ENCODE measurements at regions not wholly inside any gene's neighbourhood (a gene's known extent, or its start where the extent isn't known, plus 50 kb on each side); places are given as distances from the start of the nearest gene placed in this dataset.
"Not testable (repeated sequence)": the region's sequence is repeated elsewhere in the genome, so short reads cannot be mapped to it uniquely, and the experiment has no call there.

DNA sequence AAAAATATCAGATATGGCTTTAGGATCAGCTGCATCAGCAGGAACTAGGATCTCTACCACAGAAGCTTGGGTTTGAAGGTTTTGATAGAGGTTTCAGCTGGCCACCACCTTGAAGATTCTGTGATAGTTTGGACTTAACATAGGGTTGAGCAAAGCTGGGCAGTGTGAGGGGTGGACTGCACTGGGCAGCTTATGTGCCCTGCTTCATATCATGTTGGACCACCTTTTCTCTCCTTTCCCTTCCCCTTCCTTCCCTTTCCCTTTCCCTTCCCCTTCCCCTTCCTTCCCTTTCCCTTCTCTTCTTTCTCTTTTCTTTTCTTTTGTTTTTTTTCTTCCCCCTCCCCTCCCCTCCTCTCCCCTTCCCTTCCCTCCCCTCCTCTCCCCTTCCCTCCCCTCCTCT is 196.3 kb upstream of the CXCR4 start (continued):
- TF ChIP-seq CEBPB (IDR thresholded peaks at IDR 0.05) (no peak), EHMT2 (IDR thresholded peaks at IDR 0.05; ENCODE audit: low read depth) (no peak), TP53 (CRISPR knock-in tag; IDR thresholded peaks at IDR 0.05) (no peak), CBX8 (IDR thresholded peaks at IDR 0.05) (no peak), ZFP36 (IDR thresholded peaks at IDR 0.05; ENCODE audit: borderline replicate concordance, partially characterized antibody) (no peak)

DNA sequence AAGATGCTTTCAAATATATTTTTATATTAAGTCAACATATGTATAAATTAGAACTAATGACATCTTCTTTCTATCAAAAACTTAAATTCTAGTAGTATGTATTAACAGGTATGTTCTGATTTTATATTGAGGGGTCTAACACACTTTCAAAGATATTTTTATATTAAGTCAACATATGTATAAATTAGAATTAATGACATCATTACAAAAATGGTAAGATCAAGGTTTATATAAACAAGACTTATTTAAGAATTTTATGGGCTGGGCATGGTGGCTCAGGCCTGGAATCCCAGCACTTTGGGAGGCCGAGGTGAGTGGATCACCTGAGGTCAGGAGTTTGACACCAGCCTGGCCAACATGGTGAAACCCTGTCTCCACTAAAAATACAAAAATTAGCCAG is 194.6 kb upstream of the CXCR4 start:
- 38% methylated on average over 1 of the region's 1 CpG for WGBS (ENCODE audit: missing lambda C conversion rate)
- H3K9me3 ChIP-seq; H3K27ac ChIP-seq; H3K4me2 ChIP-seq; ATAC-seq; H3K4me1 ChIP-seq; CTCF ChIA-PET; POLR2A ChIA-PET; DNase-seq (ENCODE audit: low read depth in 1 of 2, low spot score in 1 of 2); H3K4me3 ChIP-seq; FAIRE-seq: not testable (repeated sequence)

DNA sequence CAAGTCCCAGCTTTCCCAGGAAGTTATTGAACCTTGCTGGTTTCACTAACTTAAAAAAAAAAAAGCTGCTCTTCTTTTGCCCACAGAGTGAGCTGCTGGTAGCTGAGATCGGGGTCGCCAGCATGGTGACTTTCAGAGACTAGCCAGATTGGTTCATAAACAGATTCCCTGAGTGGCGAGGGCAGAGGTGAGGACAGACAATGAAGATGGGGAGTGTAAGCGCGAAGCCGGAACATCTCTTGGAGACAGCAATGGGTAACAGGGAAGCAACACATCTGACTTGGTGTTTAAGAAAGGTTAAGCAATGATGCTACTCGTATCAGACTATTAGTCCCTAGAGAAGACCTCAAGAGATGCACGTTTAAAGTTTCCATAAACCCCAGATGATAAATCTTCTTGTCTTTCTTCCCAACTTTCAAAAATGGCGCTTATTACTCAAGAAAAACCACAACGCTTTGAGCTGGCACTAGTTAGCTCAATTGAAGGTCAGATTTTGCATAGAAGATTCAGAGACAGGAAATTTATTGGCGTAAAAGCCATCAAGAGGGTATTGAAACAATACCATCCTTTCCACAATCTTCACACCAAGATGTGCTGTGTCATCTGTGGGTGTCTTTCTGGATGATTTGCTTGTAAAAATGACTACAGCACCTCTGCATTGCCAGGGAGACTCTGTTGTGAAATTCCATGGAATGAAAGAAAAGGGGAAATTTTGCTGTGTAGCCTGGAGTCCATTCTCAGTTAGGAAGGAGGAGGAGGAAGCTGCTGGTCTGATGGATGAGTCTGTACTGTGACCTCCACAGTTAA is 193.1 kb upstream of the CXCR4 start:
- TF ChIP-seq, protein P1, sequence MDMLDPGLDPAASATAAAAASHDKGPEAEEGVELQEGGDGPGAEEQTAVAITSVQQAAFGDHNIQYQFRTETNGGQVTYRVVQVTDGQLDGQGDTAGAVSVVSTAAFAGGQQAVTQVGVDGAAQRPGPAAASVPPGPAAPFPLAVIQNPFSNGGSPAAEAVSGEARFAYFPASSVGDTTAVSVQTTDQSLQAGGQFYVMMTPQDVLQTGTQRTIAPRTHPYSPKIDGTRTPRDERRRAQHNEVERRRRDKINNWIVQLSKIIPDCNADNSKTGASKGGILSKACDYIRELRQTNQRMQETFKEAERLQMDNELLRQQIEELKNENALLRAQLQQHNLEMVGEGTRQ (IDR thresholded peaks at IDR 0.05): no peak
- TF ChIP-seq EHF (CRISPR knock-in tag; IDR thresholded peaks at IDR 0.05) (no peak), RFX5 (IDR thresholded peaks at IDR 0.05) (no peak), HOXA7 (CRISPR knock-in tag; IDR thresholded peaks at IDR 0.05) (no peak), FOSL2 (IDR thresholded peaks at IDR 0.05) (no peak), FOSL2 (CRISPR knock-in tag; IDR thresholded peaks at IDR 0.05) (no peak)
- TF ChIP-seq, protein P2, sequence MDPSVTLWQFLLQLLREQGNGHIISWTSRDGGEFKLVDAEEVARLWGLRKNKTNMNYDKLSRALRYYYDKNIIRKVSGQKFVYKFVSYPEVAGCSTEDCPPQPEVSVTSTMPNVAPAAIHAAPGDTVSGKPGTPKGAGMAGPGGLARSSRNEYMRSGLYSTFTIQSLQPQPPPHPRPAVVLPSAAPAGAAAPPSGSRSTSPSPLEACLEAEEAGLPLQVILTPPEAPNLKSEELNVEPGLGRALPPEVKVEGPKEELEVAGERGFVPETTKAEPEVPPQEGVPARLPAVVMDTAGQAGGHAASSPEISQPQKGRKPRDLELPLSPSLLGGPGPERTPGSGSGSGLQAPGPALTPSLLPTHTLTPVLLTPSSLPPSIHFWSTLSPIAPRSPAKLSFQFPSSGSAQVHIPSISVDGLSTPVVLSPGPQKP (IDR thresholded peaks at IDR 0.05; ENCODE audit: low read depth, low read length): no peak
- TF ChIP-seq, protein P3, sequence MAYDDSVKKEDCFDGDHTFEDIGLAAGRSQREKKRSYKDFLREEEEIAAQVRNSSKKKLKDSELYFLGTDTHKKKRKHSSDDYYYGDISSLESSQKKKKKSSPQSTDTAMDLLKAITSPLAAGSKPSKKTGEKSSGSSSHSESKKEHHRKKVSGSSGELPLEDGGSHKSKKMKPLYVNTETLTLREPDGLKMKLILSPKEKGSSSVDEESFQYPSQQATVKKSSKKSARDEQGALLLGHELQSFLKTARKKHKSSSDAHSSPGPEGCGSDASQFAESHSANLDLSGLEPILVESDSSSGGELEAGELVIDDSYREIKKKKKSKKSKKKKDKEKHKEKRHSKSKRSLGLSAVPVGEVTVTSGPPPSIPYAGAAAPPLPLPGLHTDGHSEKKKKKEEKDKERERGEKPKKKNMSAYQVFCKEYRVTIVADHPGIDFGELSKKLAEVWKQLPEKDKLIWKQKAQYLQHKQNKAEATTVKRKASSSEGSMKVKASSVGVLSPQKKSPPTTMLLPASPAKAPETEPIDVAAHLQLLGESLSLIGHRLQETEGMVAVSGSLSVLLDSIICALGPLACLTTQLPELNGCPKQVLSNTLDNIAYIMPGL (CRISPR knock-in tag; IDR thresholded peaks at IDR 0.05; ENCODE audit: borderline replicate concordance): no peak
- WGBS (ENCODE audit: missing lambda C conversion rate): 85% methylated on average over 11 of the region's 11 CpGs
- ATAC-seq (no peak), DNase-seq (ENCODE audit: low read depth in 1 of 2, low spot score in 1 of 2) (no peak), FAIRE-seq (no peak)
- H3K9me3 ChIP-seq: no peaks in the 10 kb centered on the region
- no peaks in the 10 kb centered on the region for H3K4me1 ChIP-seq
- CTCF ChIA-PET: interaction anchor here (0.6 kb wide), 1 partner anchor 70 kb away, joined by 3 read pairs; no protein-coding TSS in a partner anchor
- no peak overlapping the region for H3K4me3 ChIP-seq
- no peak overlapping the region for H3K4me2 ChIP-seq
- POLR2A ChIA-PET: no interaction called here
- no peak overlapping the region for H3K27ac ChIP-seq

DNA sequence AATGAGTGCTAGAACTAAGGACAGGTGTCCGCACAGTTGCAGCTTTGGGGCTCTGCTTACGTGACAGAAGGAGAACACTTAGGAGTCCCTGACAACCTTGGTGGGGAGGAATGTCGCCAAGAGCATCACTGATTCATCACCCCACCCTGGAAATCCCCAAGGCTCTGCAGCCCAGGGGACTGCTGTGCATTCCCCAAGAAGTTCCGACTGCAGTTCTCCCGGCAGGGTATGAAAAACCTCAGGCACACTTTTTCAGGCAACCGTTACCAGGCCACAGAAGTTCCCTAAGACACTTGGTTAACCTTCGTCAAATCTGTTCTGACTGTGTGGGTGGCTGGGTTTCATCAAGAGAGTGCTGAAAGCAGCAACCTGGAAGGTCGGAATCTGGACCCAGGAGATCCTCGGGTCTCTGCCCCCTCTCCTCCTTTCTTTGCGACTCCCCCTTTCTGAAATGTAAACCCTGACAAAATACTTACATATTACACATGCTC is 192.1 kb upstream of the CXCR4 start:
- Histone ChIP-seq H3K9me3 (no peaks in the 10 kb centered on the region), H3K4me2 (peak overlapping the region; percentile 33; the same call in 2 of the 3 replicates), H3K4me1 (no peaks in the 10 kb centered on the region), H3K4me3 (no peak overlapping the region), H3K27ac (no peak overlapping the region)
- DNase-seq (ENCODE audit: low read depth in 1 of 2, low spot score in 1 of 2) (peak; percentile 8 to 23), FAIRE-seq (no peak), ATAC-seq (peak; percentile 13 to 51; a peak in 4 of 6 replicates)
- CTCF ChIA-PET: no interaction called here
- POLR2A ChIA-PET: no interaction called here
- WGBS (ENCODE audit: missing lambda C conversion rate): 35% methylated on average over 10 of the region's 10 CpGs
- TF ChIP-seq HOXB13 (CRISPR knock-in tag; IDR thresholded peaks at IDR 0.05; ENCODE audit: low read depth) (no peak), ZC3H11A (IDR thresholded peaks at IDR 0.05) (no peak), ESRRA (IDR thresholded peaks at IDR 0.05; ENCODE audit: borderline replicate concordance, low read length) (no peak), KDM5A (IDR thresholded peaks at IDR 0.05) (no peak), NPAS2 (CRISPR knock-in tag; IDR thresholded peaks at IDR 0.05; ENCODE audit: borderline replicate concordance) (no peak), FOSB (CRISPR knock-in tag; IDR thresholded peaks at IDR 0.05) (no peak), NR3C1 (IDR thresholded peaks at IDR 0.05) (no peak), CEBPB (IDR thresholded peaks at IDR 0.05) (no peak), RCOR1 (IDR thresholded peaks at IDR 0.05; ENCODE audit: low read depth, low read length) (no peak), HEYL (CRISPR knock-in tag; IDR thresholded peaks at IDR 0.05) (no peak)
- TF ChIP-seq, protein P4, sequence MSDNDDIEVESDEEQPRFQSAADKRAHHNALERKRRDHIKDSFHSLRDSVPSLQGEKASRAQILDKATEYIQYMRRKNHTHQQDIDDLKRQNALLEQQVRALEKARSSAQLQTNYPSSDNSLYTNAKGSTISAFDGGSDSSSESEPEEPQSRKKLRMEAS (IDR thresholded peaks at IDR 0.05): no peak
- TF ChIP-seq, protein P5, sequence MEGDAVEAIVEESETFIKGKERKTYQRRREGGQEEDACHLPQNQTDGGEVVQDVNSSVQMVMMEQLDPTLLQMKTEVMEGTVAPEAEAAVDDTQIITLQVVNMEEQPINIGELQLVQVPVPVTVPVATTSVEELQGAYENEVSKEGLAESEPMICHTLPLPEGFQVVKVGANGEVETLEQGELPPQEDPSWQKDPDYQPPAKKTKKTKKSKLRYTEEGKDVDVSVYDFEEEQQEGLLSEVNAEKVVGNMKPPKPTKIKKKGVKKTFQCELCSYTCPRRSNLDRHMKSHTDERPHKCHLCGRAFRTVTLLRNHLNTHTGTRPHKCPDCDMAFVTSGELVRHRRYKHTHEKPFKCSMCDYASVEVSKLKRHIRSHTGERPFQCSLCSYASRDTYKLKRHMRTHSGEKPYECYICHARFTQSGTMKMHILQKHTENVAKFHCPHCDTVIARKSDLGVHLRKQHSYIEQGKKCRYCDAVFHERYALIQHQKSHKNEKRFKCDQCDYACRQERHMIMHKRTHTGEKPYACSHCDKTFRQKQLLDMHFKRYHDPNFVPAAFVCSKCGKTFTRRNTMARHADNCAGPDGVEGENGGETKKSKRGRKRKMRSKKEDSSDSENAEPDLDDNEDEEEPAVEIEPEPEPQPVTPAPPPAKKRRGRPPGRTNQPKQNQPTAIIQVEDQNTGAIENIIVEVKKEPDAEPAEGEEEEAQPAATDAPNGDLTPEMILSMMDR (IDR thresholded peaks at IDR 0.05): no peak
- TF ChIP-seq, protein P6, sequence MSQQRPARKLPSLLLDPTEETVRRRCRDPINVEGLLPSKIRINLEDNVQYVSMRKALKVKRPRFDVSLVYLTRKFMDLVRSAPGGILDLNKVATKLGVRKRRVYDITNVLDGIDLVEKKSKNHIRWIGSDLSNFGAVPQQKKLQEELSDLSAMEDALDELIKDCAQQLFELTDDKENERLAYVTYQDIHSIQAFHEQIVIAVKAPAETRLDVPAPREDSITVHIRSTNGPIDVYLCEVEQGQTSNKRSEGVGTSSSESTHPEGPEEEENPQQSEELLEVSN (IDR thresholded peaks at IDR 0.05; ENCODE audit: borderline replicate concordance, low read depth): no peak

Data from A549 (cell line).